Activated naive CD4-positive, alpha-beta T cell treated with Interleukin-2 at 50 U/mL for 16 hours (primary cell): ENCODE measurements at regions not wholly inside any gene's neighbourhood (a gene's known extent, or its start where the extent isn't known, plus 50 kb on each side); places are given as distances from the start of the nearest gene placed in this dataset.
A peak's percentile ranks its signal among the peaks of the same experiment; 100 is the strongest.

ENCODE experiments used
- DNase-seq: peaks from one replicate; pipeline ENCODE4 v3.0.0-alpha.2; 2020

GRCh38 chr2:172204762-172205161 lies 102.1 kb upstream of the DLX2 start:
- no peak for DNase-seq

- DNase-seq, result no peak
Measured at GRCh38 chr2:172205292-172205691, 102.6 kb upstream of the DLX2 start.

- no peak for DNase-seq
Measured at GRCh38 chr2:172207911-172208310, 105.2 kb upstream of the DLX2 start.

GRCh38 chr2:172208791-172209325 lies 106.2 kb upstream of the DLX2 start:
- DNase-seq, result no peak

- DNase-seq, result no peak
Measured at GRCh38 chr2:172210599-172210998, 107.9 kb upstream of the DLX2 start.

GRCh38 chr2:172211512-172211911 lies 108.8 kb upstream of the DLX2 start:
- no peak for DNase-seq

- DNase-seq, result no peak
Measured at GRCh38 chr2:172213116-172213860, 110.6 kb upstream of the DLX2 start.

- DNase-seq, result no peak
Measured at GRCh38 chr2:172214252-172214651, 111.6 kb upstream of the DLX2 start.

GRCh38 chr2:172215172-172215935 lies 112.7 kb upstream of the DLX2 start:
- DNase-seq, result no peak

- no peak for DNase-seq
Measured at GRCh38 chr2:172215936-172216335, 113.2 kb upstream of the DLX2 start.

GRCh38 chr2:172216477-172216876 lies 113.8 kb upstream of the DLX2 start:
- DNase-seq, result no peak

GRCh38 chr2:172219201-172219600 lies 116.5 kb upstream of the DLX2 start:
- DNase-seq, result no peak

GRCh38 chr2:172220121-172220520 lies 117.4 kb upstream of the DLX2 start:
- DNase-seq, result no peak

- DNase-seq, result no peak
Measured at GRCh38 chr2:172223601-172224054, 120.9 kb upstream of the DLX2 start.

GRCh38 chr2:172225786-172226185 lies 123.1 kb upstream of the DLX2 start:
- DNase-seq, result no peak

GRCh38 chr2:172226244-172227061 lies 123.8 kb upstream of the DLX2 start:
- DNase-seq, result peak; percentile 7

- no peak for DNase-seq
Measured at GRCh38 chr2:172227719-172228118, 125.0 kb upstream of the DLX2 start.

- no peak for DNase-seq
Measured at GRCh38 chr2:172228177-172228808, 125.6 kb upstream of the DLX2 start.

GRCh38 chr2:172229125-172229524 lies 126.4 kb upstream of the DLX2 start:
- DNase-seq, result no peak

GRCh38 chr2:172230332-172230888 lies 127.7 kb upstream of the DLX2 start:
- DNase-seq, result no peak

GRCh38 chr2:172230889-172231401 lies 128.2 kb upstream of the DLX2 start:
- no peak for DNase-seq

GRCh38 chr2:172231508-172231907 lies 128.8 kb upstream of the DLX2 start:
- DNase-seq, result no peak
